Left lung (tissue), 4 donors: ENCODE measurements at regions not wholly inside any gene's neighbourhood (a gene's known extent, or its start where the extent isn't known, plus 50 kb on each side); places are given as distances from the start of the nearest gene placed in this dataset.

Source experiments
- ATAC-seq: fragments of 200-7000 bp; cut with Tn5 transposase; one replicate; pipeline ENCODE4 v1.9.1; 2020; ENCODE audit warnings: moderate library complexity
- DNase-seq, 4 donors: peaks; one replicate each; pipeline ENCODE4 v3.0.0-alpha.2; 2013 to 2020
- H3K27ac ChIP-seq, 2 donors: fragments of 200-600 bp; sonication (generic) in 1 of 2; one replicate each; pipeline versions ENCODE4 v1.5.0 to v1.8.0; 2020 to 2021
- H3K27me3 ChIP-seq, 2 donors: fragments of 200-600 bp; sonication (generic) in 1 of 2; one replicate each; pipeline versions ENCODE4 v1.5.0 to v1.8.0; 2020 to 2021
- H3K36me3 ChIP-seq, 2 donors: fragments of 200-600 bp; sonication (generic) in 1 of 2; one replicate each; pipeline versions ENCODE4 v1.5.0 to v1.8.0; 2020 to 2021
- H3K4me1 ChIP-seq, 2 donors: fragments of 200-600 bp; one replicate each; pipeline ENCODE4 v1.8.0; 2021
- H3K4me3 ChIP-seq, 2 donors: fragments of 200-600 bp; sonication (generic) in 1 of 2; one replicate each; pipeline versions ENCODE4 v1.5.0 to v1.8.0; 2020 to 2021; ENCODE audit warnings: mild to moderate bottlenecking in 1 of 2
- H3K9me3 ChIP-seq, 2 donors: fragments of 200-600 bp; sonication (generic) in 1 of 2; one replicate each; pipeline versions ENCODE4 v1.5.0 to v1.8.0; 2020 to 2021
- CTCF ChIP-seq, 2 donors: fragments of 200-600 bp; sonication (generic) in 1 of 2; IDR thresholded peaks; one replicate each; pipeline versions ENCODE4 v1.5.0 to v1.8.0; 2021; ENCODE audit warnings: antibody characterized with exemption in 2 of 2
- intact Hi-C, 2 donors: fragments of 100-400 bp; cut with DNase I; formaldehyde crosslinking; loops; one replicate each; pipeline versions ENCODE4 v1.11.2 to v1.14.2; 2022
- donor health status: DM: no; HTN: yes; CAD: no.
- donor health status: DM: no; HTN: no; CAD: no.

GRCh38 chr3:153254361-153254760 is 92.3 kb downstream of the RAP2B start:
- peaks cover 0 to 10% of the 10 kb centered on the region in 2 donors for H3K4me1 ChIP-seq
- H3K4me3 ChIP-seq = no peak overlapping the region
- intact Hi-C loops = no loop called here
- DNase-seq (peak in 1 of 4 donors; percentile 39), ATAC-seq (no peak)
- H3K36me3 ChIP-seq = no peaks in the 10 kb centered on the region
- H3K27me3 ChIP-seq = no peaks in the 10 kb centered on the region
- no peaks in the 10 kb centered on the region for H3K9me3 ChIP-seq
- TF ChIP-seq CTCF (IDR thresholded peaks at IDR 0.05) = no peak
- H3K27ac ChIP-seq = no peak overlapping the region

- DNase-seq = no peak
- Histone ChIP-seq H3K27ac (no peak overlapping the region), H3K9me3 (no peaks in the 10 kb centered on the region), H3K4me1 (peaks cover 0 to 10% of the 10 kb centered on the region in 2 donors), H3K36me3 (no peaks in the 10 kb centered on the region), H3K27me3 (no peaks in the 10 kb centered on the region), H3K4me3 (no peak overlapping the region)
- intact Hi-C loops = no loop called here
- ATAC-seq = no peak
- TF ChIP-seq CTCF (IDR thresholded peaks at IDR 0.05) = no peak
Observed at GRCh38 chr3:153257673-153258351, 95.8 kb downstream of the RAP2B start.

- Histone ChIP-seq H3K36me3 (no peaks in the 10 kb centered on the region), H3K27ac (peak overlapping the region in 1 of 2 donors; percentile 10)
- intact Hi-C loops = no loop called here
Observed at GRCh38 chr3:153259956-153260355, 97.9 kb downstream of the RAP2B start.

GRCh38 chr3:153260681-153261080 is 98.7 kb downstream of the RAP2B start:
- intact Hi-C loops = no loop called here
- Histone ChIP-seq H3K4me3 (no peak overlapping the region), H3K27ac (peak overlapping the region in 1 of 2 donors; percentile 10), H3K36me3 (no peaks in the 10 kb centered on the region), H3K4me1 (peaks cover 0 to 10% of the 10 kb centered on the region in 2 donors), H3K9me3 (no peaks in the 10 kb centered on the region), H3K27me3 (no peaks in the 10 kb centered on the region)
- ATAC-seq = peak; percentile 73
- DNase-seq = no peak
- TF ChIP-seq CTCF (IDR thresholded peaks at IDR 0.05) = no peak

More at GRCh38 chr3:153259956-153260355, 97.9 kb downstream of the RAP2B start:
- Histone ChIP-seq H3K27me3 (no peaks in the 10 kb centered on the region), H3K4me3 (no peak overlapping the region), H3K4me1 (peaks cover 0 to 10% of the 10 kb centered on the region in 2 donors), H3K9me3 (no peaks in the 10 kb centered on the region)
- no peak for TF ChIP-seq CTCF (IDR thresholded peaks at IDR 0.05)
- DNase-seq (no peak), ATAC-seq (no peak)

- H3K4me1 ChIP-seq = no peaks in the 10 kb centered on the region
- no peak for ATAC-seq
- no peak for TF ChIP-seq CTCF (IDR thresholded peaks at IDR 0.05)
- no peak overlapping the region for H3K27ac ChIP-seq
- intact Hi-C loops = no loop called here
- H3K4me3 ChIP-seq = no peak overlapping the region
- H3K36me3 ChIP-seq = no peaks in the 10 kb centered on the region
- no peaks in the 10 kb centered on the region for H3K27me3 ChIP-seq
- no peak for DNase-seq
- peaks cover 0 to 6% of the 10 kb centered on the region in 2 donors for H3K9me3 ChIP-seq
Observed at GRCh38 chr3:153266619-153267018, 104.6 kb downstream of the RAP2B start.
